Dermis blood vessel endothelial cell (primary cell): ENCODE measurements at regions not wholly inside any gene's neighbourhood (a gene's known extent, or its start where the extent isn't known, plus 50 kb on each side); places are given as distances from the start of the nearest gene placed in this dataset.
"Not testable (repeated sequence)": the region's sequence is repeated elsewhere in the genome, so short reads cannot be mapped to it uniquely, and the experiment has no call there.

Source experiments
- DNase-seq: peaks from one replicate; pipeline ENCODE4 v3.0.0; 2010

- no peak for DNase-seq
These were observed 115.0 kb downstream of the CEP44 start for GRCh38 chr4:174398728-174399127.

GRCh38 chr4:174397366-174398155, 113.8 kb downstream of the CEP44 start:
- no peak for DNase-seq

GRCh38 chr4:174396599-174397110, 112.9 kb downstream of the CEP44 start:
- DNase-seq: no peak

- no peak for DNase-seq
These were observed 111.2 kb downstream of the CEP44 start for GRCh38 chr4:174394915-174395314.

- DNase-seq: no peak
These were observed 105.7 kb downstream of the CEP44 start for GRCh38 chr4:174389439-174389838.

GRCh38 chr4:174388461-174389145, 104.9 kb downstream of the CEP44 start:
- DNase-seq: no peak

- DNase-seq: no peak
These were observed 104.0 kb downstream of the CEP44 start for GRCh38 chr4:174387721-174388120.

- DNase-seq: no peak
These were observed 103.4 kb downstream of the CEP44 start for GRCh38 chr4:174387143-174387542.

- DNase-seq: no peak
These were observed 100.1 kb downstream of the CEP44 start for GRCh38 chr4:174383783-174384182.

- DNase-seq: not testable (repeated sequence)
These were observed 99.4 kb downstream of the CEP44 start for GRCh38 chr4:174382938-174383605.
